Stomach (tissue), 4 donors: ENCODE measurements at regions not wholly inside any gene's neighbourhood (a gene's known extent, or its start where the extent isn't known, plus 50 kb on each side); places are given as distances from the start of the nearest gene placed in this dataset.

Experiments used
- CTCF ChIP-seq, 7 experiments: fragments of 450-650 bp in 4 of 7; fragments of 200-600 bp in 3 of 7; sonication (generic) in 3 of 7; IDR thresholded peaks; one replicate each; pipeline ENCODE4 v1.5.1; 2016 to 2019; ENCODE audit warnings: antibody characterized with exemption in 7 of 7, control low read depth in 2 of 7, mild to moderate bottlenecking in 1 of 7
- POLR2A ChIP-seq, 4 donors: fragments of 450-650 bp; IDR thresholded peaks; one replicate each; pipeline ENCODE4 v1.6.1; 2016; ENCODE audit warnings: antibody characterized with exemption in 4 of 4, control low read depth in 2 of 4, mild to moderate bottlenecking in 1 of 4, moderate library complexity in 1 of 4

- TF ChIP-seq POLR2A (IDR thresholded peaks at IDR 0.05) (no peak), CTCF (IDR thresholded peaks at IDR 0.05) (no peak)
Observed at GRCh38 chr7:131226514-131226865, 101.2 kb upstream of the MKLN1 start.
